ENCODE measurements at regions not wholly inside any gene's neighbourhood (a gene's known extent, or its start where the extent isn't known, plus 50 kb on each side); places are given as distances from the start of the nearest gene placed in this dataset.

GRCh38 chr5:68424799-68425537 is 209.4 kb downstream of the PIK3R1 start:
- DNase-seq (ENCODE audit: extremely low spot score, insufficient read length, low read depth) (no peak), FAIRE-seq (peak; percentile 91)

- DNase-seq (ENCODE audit: extremely low spot score, insufficient read length, low read depth) (no peak), FAIRE-seq (no peak)
These were observed 211.0 kb downstream of the PIK3R1 start for GRCh38 chr5:68426586-68426985.

GRCh38 chr5:68428231-68428811 is 212.8 kb downstream of the PIK3R1 start:
- DNase-seq (ENCODE audit: extremely low spot score, insufficient read length, low read depth) (no peak), FAIRE-seq (no peak)

- FAIRE-seq (no peak), DNase-seq (ENCODE audit: extremely low spot score, insufficient read length, low read depth) (no peak)
These were observed 214.0 kb downstream of the PIK3R1 start for GRCh38 chr5:68429510-68429909.

- DNase-seq (ENCODE audit: extremely low spot score, insufficient read length, low read depth) (no peak), FAIRE-seq (no peak)
These were observed 214.7 kb downstream of the PIK3R1 start for GRCh38 chr5:68430279-68430678.

- FAIRE-seq (no peak), DNase-seq (ENCODE audit: extremely low spot score, insufficient read length, low read depth) (no peak)
These were observed 215.6 kb downstream of the PIK3R1 start for GRCh38 chr5:68431186-68431585.

- no peak for DNase-seq (ENCODE audit: extremely low spot score, insufficient read length, low read depth)
- FAIRE-seq, result no peak
These were observed 216.2 kb downstream of the PIK3R1 start for GRCh38 chr5:68431601-68432337.

GRCh38 chr5:68432682-68433081 is 217.1 kb downstream of the PIK3R1 start:
- DNase-seq (ENCODE audit: extremely low spot score, insufficient read length, low read depth) (no peak), FAIRE-seq (no peak)

GRCh38 chr5:68433526-68433922 is 218.0 kb downstream of the PIK3R1 start:
- FAIRE-seq (no peak), DNase-seq (ENCODE audit: extremely low spot score, insufficient read length, low read depth) (no peak)

GRCh38 chr5:68433923-68434879 is 218.6 kb downstream of the PIK3R1 start:
- peak; percentile 77 for DNase-seq (ENCODE audit: extremely low spot score, insufficient read length, low read depth)
- peak; percentile 99 for FAIRE-seq

- DNase-seq (ENCODE audit: extremely low spot score, insufficient read length, low read depth), result no peak
- no peak for FAIRE-seq
These were observed 220.1 kb downstream of the PIK3R1 start for GRCh38 chr5:68435611-68436010.

- no peak for DNase-seq (ENCODE audit: extremely low spot score, insufficient read length, low read depth)
- no peak for FAIRE-seq
These were observed 221.3 kb downstream of the PIK3R1 start for GRCh38 chr5:68436686-68437520.

- FAIRE-seq, result no peak
- no peak for DNase-seq (ENCODE audit: extremely low spot score, insufficient read length, low read depth)
These were observed 223.3 kb downstream of the PIK3R1 start for GRCh38 chr5:68438876-68439275.

GRCh38 chr5:68440245-68440644 is 224.7 kb downstream of the PIK3R1 start:
- DNase-seq (ENCODE audit: extremely low spot score, insufficient read length, low read depth), result no peak
- peak; percentile 42 for FAIRE-seq

- FAIRE-seq (no peak), DNase-seq (ENCODE audit: extremely low spot score, insufficient read length, low read depth) (no peak)
These were observed 225.1 kb downstream of the PIK3R1 start for GRCh38 chr5:68440651-68441050.

GRCh38 chr5:68441309-68442073 is 225.9 kb downstream of the PIK3R1 start:
- FAIRE-seq (peak; percentile 59), DNase-seq (ENCODE audit: extremely low spot score, insufficient read length, low read depth) (no peak)

GRCh38 chr5:68443091-68443490 is 227.5 kb downstream of the PIK3R1 start:
- FAIRE-seq (peak; percentile 56), DNase-seq (ENCODE audit: extremely low spot score, insufficient read length, low read depth) (no peak)

GRCh38 chr5:68444048-68444447 is 228.5 kb downstream of the PIK3R1 start:
- DNase-seq (ENCODE audit: extremely low spot score, insufficient read length, low read depth) (no peak), FAIRE-seq (no peak)

- FAIRE-seq (no peak), DNase-seq (ENCODE audit: extremely low spot score, insufficient read length, low read depth) (no peak)
These were observed 229.3 kb downstream of the PIK3R1 start for GRCh38 chr5:68444833-68445232.

Measured in GM18507 (cell line).